Smooth muscle cell (in vitro differentiated cells): ENCODE measurements at regions not wholly inside any gene's neighbourhood (a gene's known extent, or its start where the extent isn't known, plus 50 kb on each side); places are given as distances from the start of the nearest gene placed in this dataset.

Source experiments
- DNase-seq: peaks from one replicate; lab custom pipeline; 2025; ENCODE audit not compliant: unreplicated experiment; lab: John Stamatoyannopoulos, UW
- H2AFZ ChIP-seq: fragments of 200-600 bp; sonication (generic); 2 replicates; pipeline ENCODE4 v1.6.0; 2016; ENCODE audit warnings: antibody characterized with exemption, low read depth, mild to moderate bottlenecking
- H3F3A ChIP-seq: fragments of 200-600 bp; sonication (generic); 2 replicates; pipeline ENCODE4 v1.6.0; 2017; ENCODE audit warnings: antibody characterized with exemption, low read depth
- H3K27ac ChIP-seq: fragments of 200-600 bp; sonication (generic); 2 replicates; pipeline ENCODE4 v1.5.1; 2016; ENCODE audit warnings: low read depth, mild to moderate bottlenecking
- H3K27me3 ChIP-seq: fragments of 200-600 bp; sonication (generic); 2 replicates; pipeline ENCODE4 v1.6.1; 2016; ENCODE audit warnings: low read depth, mild to moderate bottlenecking
- H3K36me3 ChIP-seq: fragments of 200-600 bp; sonication (generic); 2 replicates; pipeline ENCODE4 v1.5.1; 2016; ENCODE audit warnings: low read depth
- H3K4me1 ChIP-seq: fragments of 200-600 bp; sonication (generic); 2 replicates; pipeline ENCODE4 v1.5.1; 2016; ENCODE audit warnings: low read depth
- H3K4me2 ChIP-seq: fragments of 200-600 bp; sonication (generic); 2 replicates; pipeline ENCODE4 v1.6.0; 2016; ENCODE audit warnings: mild to moderate bottlenecking
- H3K4me3 ChIP-seq: fragments of 200-600 bp; sonication (generic); 2 replicates; pipeline ENCODE4 v1.5.1; 2016; ENCODE audit warnings: mild to moderate bottlenecking
- H3K79me2 ChIP-seq: fragments of 200-600 bp; sonication (generic); 2 replicates; pipeline ENCODE4 v1.6.0; 2016; ENCODE audit warnings: low read depth, mild to moderate bottlenecking
- H3K9ac ChIP-seq: fragments of 200-600 bp; sonication (generic); 2 replicates; pipeline ENCODE4 v1.6.0; 2016; ENCODE audit warnings: low read depth
- H3K9me3 ChIP-seq: fragments of 200-600 bp; sonication (generic); replicated peaks from 2 replicates; pipeline ENCODE4 v1.5.1; 2016; ENCODE audit warnings: low read depth
- H4K20me1 ChIP-seq: fragments of 200-600 bp; sonication (generic); 2 replicates; pipeline ENCODE4 v1.6.0; 2016; ENCODE audit warnings: low read depth
- WGBS: methylation state at CpG from one replicate; pipeline ENCODE4 v1.1.7; 2016; ENCODE audit warnings: low lambda C conversion rate; 5-methylcytosine and 5-hydroxymethylcytosine counted together
- TF ChIP-seq, protein P1 (sequence below): fragments of 200-600 bp; sonication (generic); IDR thresholded peaks from 2 replicates; pipeline ENCODE4 v1.5.1; 2017; ENCODE audit warnings: borderline replicate concordance, mild to moderate bottlenecking, antibody characterized with exemption; ENCODE audit not compliant: insufficient read depth, poor library complexity, severe bottlenecking

DNA sequence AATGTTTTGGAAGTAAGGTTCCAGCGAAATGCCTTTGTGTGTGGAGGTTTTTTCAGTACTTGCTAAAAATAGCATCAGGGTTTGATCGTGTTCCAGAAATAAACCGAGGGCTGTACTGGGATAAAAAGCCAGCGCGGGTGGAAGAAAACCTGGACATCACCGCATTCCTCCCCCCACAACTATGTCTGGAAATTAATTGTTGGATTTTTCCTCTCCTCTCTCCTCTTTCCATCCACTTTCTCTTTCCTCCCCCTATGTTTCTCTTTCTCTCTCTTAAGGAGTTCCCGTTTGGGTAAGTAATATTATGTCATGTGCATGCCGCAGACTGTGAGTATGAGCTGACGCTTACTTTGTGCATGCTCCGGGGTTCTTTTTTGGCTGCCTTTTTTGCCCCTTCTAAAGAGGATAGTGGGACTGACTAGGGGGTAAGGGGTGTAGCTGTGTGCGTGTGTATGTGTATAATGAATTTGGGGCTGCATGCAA, 104.2 kb upstream of the HSD17B12 start:
- no peaks in the 10 kb centered on the region for H3F3A ChIP-seq
- no peaks in the 10 kb centered on the region for H4K20me1 ChIP-seq
- no peak for DNase-seq
- peaks cover 31% of the 10 kb centered on the region for H3K4me1 ChIP-seq
- H3K9me3 ChIP-seq, result no peaks in the 10 kb centered on the region
- WGBS, result 15% methylated on average over 11 of the region's 11 CpGs
- H3K27me3 ChIP-seq, result peaks cover 88% of the 10 kb centered on the region
- H3K36me3 ChIP-seq, result no peaks in the 10 kb centered on the region
- H3K9ac ChIP-seq, result no peak overlapping the region
- H3K79me2 ChIP-seq, result no peaks in the 10 kb centered on the region
- TF ChIP-seq, protein P1, sequence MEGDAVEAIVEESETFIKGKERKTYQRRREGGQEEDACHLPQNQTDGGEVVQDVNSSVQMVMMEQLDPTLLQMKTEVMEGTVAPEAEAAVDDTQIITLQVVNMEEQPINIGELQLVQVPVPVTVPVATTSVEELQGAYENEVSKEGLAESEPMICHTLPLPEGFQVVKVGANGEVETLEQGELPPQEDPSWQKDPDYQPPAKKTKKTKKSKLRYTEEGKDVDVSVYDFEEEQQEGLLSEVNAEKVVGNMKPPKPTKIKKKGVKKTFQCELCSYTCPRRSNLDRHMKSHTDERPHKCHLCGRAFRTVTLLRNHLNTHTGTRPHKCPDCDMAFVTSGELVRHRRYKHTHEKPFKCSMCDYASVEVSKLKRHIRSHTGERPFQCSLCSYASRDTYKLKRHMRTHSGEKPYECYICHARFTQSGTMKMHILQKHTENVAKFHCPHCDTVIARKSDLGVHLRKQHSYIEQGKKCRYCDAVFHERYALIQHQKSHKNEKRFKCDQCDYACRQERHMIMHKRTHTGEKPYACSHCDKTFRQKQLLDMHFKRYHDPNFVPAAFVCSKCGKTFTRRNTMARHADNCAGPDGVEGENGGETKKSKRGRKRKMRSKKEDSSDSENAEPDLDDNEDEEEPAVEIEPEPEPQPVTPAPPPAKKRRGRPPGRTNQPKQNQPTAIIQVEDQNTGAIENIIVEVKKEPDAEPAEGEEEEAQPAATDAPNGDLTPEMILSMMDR, result no peak
- H2AFZ ChIP-seq, result no peak overlapping the region
- H3K4me2 ChIP-seq, result peak overlapping the region; percentile 94
- no peak overlapping the region for H3K27ac ChIP-seq
- H3K4me3 ChIP-seq, result peak overlapping the region; percentile 49

GRCh38 chr11:43576803-43577521, 103.6 kb upstream of the HSD17B12 start:
- Histone ChIP-seq H3K36me3 (no peaks in the 10 kb centered on the region), H3K9ac (no peak overlapping the region), H3K27ac (no peak overlapping the region), H3K4me3 (peak overlapping the region; percentile 49), H3K9me3 (no peaks in the 10 kb centered on the region), H3F3A (no peaks in the 10 kb centered on the region), H4K20me1 (no peaks in the 10 kb centered on the region), H3K4me2 (peak overlapping the region; percentile 94), H3K27me3 (peaks cover 88% of the 10 kb centered on the region), H3K4me1 (peaks cover 36% of the 10 kb centered on the region), H3K79me2 (no peaks in the 10 kb centered on the region), H2AFZ (no peak overlapping the region)
- DNase-seq, result no peak
- TF ChIP-seq, protein P1, result peak; percentile 32
- 8% methylated on average over 35 of the region's 35 CpGs for WGBS

DNA sequence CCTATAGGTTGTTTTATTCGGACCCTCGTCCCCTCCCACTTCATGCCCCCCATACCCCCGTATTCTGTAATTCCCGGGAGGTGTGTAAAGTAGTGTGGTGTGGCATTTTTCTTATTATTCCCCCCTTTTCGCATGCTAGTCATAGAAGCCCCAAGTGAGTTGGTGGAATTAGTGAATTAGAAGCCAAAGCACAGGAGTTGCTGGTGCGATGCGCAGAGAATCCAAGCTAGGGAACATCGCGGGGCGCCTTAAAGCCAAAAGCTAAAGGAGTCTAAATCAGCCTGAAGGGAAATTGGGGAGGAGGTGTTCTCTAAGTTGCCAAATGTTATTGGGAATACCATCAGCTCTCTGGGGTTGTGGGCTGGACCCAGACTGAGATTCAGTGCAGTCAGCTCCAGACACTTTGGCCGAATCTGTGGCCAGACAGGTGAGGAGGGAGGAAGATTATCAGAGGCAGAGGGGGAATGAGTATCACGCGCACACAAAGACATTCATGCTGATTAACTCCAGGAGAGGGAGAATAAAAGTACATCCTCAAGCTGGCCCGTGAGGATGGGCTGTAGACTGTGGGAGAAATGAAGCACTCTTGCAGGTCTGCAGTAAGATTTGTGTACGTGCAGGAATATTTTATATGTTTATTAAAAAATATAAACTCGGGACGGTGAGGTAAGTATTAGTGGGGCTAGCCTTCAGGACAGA, 102.8 kb upstream of the HSD17B12 start:
- H3K27me3 ChIP-seq, result peaks cover 88% of the 10 kb centered on the region
- H3K27ac ChIP-seq, result no peak overlapping the region
- H3K4me1 ChIP-seq, result peaks cover 36% of the 10 kb centered on the region
- H3K9me3 ChIP-seq, result no peaks in the 10 kb centered on the region
- no peak overlapping the region for H2AFZ ChIP-seq
- no peak overlapping the region for H3K9ac ChIP-seq
- no peaks in the 10 kb centered on the region for H3F3A ChIP-seq
- 38% methylated on average over 17 of the region's 17 CpGs for WGBS
- no peak overlapping the region for H3K4me2 ChIP-seq
- TF ChIP-seq, protein P1, result no peak
- H3K36me3 ChIP-seq, result no peaks in the 10 kb centered on the region
- no peak for DNase-seq
- no peak overlapping the region for H3K4me3 ChIP-seq
- no peaks in the 10 kb centered on the region for H3K79me2 ChIP-seq
- no peaks in the 10 kb centered on the region for H4K20me1 ChIP-seq
